ENCODE measurements at regions not wholly inside any gene's neighbourhood (a gene's known extent, or its start where the extent isn't known, plus 50 kb on each side); places are given as distances from the start of the nearest gene placed in this dataset.

GRCh38 chr10:42998481-42999384, 78.1 kb upstream of the RET start:
- TF ChIP-seq CTCF (IDR thresholded peaks at IDR 0.05; ENCODE audit: control insufficient read depth, insufficient read depth, low read depth, low read length, missing control alignments) = no peak

GRCh38 chr10:42999385-43000020, 77.4 kb upstream of the RET start:
- no peak for DNase-seq (ENCODE audit: low read depth)
- H3K4me3 ChIP-seq (ENCODE audit: control insufficient read depth, low read depth, low read length) = no peak overlapping the region
- TF ChIP-seq CTCF (IDR thresholded peaks at IDR 0.05; ENCODE audit: control insufficient read depth, insufficient read depth, low read depth, low read length, missing control alignments) = no peak

More at GRCh38 chr10:42998481-42999384, 78.1 kb upstream of the RET start:
- no peak overlapping the region for H3K4me3 ChIP-seq (ENCODE audit: control insufficient read depth, low read depth, low read length)
- no peak for DNase-seq (ENCODE audit: low read depth)

- TF ChIP-seq CTCF (IDR thresholded peaks at IDR 0.05; ENCODE audit: control insufficient read depth, insufficient read depth, low read depth, low read length, missing control alignments) = no peak
- DNase-seq (ENCODE audit: low read depth) = no peak
- no peak overlapping the region for H3K4me3 ChIP-seq (ENCODE audit: control insufficient read depth, low read depth, low read length)
Measured at GRCh38 chr10:43000021-43000411, 76.9 kb upstream of the RET start.

- DNase-seq (ENCODE audit: low read depth) = no peak
- TF ChIP-seq CTCF (IDR thresholded peaks at IDR 0.05; ENCODE audit: control insufficient read depth, insufficient read depth, low read depth, low read length, missing control alignments) = no peak
- H3K4me3 ChIP-seq (ENCODE audit: control insufficient read depth, low read depth, low read length) = no peak overlapping the region
Measured at GRCh38 chr10:43000651-43001426, 76.0 kb upstream of the RET start.

GRCh38 chr10:43001427-43001795, 75.5 kb upstream of the RET start:
- TF ChIP-seq CTCF (IDR thresholded peaks at IDR 0.05; ENCODE audit: control insufficient read depth, insufficient read depth, low read depth, low read length, missing control alignments) = no peak
- DNase-seq (ENCODE audit: low read depth) = no peak
- H3K4me3 ChIP-seq (ENCODE audit: control insufficient read depth, low read depth, low read length) = no peak overlapping the region

GRCh38 chr10:43002596-43002995, 74.3 kb upstream of the RET start:
- DNase-seq (ENCODE audit: low read depth) = no peak
- TF ChIP-seq CTCF (IDR thresholded peaks at IDR 0.05; ENCODE audit: control insufficient read depth, insufficient read depth, low read depth, low read length, missing control alignments) = no peak
- no peak overlapping the region for H3K4me3 ChIP-seq (ENCODE audit: control insufficient read depth, low read depth, low read length)
